ENCODE measurements at regions not wholly inside any gene's neighbourhood (a gene's known extent, or its start where the extent isn't known, plus 50 kb on each side); places are given as distances from the start of the nearest gene placed in this dataset.

- TF ChIP-seq CHD1 (IDR thresholded peaks at IDR 0.05; ENCODE audit: low read depth, low read length) (no peak), POLR2A (IDR thresholded peaks at IDR 0.05; ENCODE audit: low read depth, low read length) (no peak), CTCF (conservative IDR thresholded peaks at IDR 0.05; ENCODE audit: low read depth, low read length) (no peak), RFX5 (IDR thresholded peaks at IDR 0.05; ENCODE audit: low read depth, low read length) (no peak)
- TF ChIP-seq, protein P1, sequence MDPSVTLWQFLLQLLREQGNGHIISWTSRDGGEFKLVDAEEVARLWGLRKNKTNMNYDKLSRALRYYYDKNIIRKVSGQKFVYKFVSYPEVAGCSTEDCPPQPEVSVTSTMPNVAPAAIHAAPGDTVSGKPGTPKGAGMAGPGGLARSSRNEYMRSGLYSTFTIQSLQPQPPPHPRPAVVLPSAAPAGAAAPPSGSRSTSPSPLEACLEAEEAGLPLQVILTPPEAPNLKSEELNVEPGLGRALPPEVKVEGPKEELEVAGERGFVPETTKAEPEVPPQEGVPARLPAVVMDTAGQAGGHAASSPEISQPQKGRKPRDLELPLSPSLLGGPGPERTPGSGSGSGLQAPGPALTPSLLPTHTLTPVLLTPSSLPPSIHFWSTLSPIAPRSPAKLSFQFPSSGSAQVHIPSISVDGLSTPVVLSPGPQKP (IDR thresholded peaks at IDR 0.05; ENCODE audit: borderline replicate concordance, low read depth, low read length): no peak
- Histone ChIP-seq H4K91ac (ENCODE audit: insufficient read depth, low read depth, low read length) (no peak overlapping the region), H2BK15ac (ENCODE audit: low read depth, low read length) (no peak overlapping the region), H3K56ac (ENCODE audit: extremely low read depth, insufficient read depth, low read length) (no peak overlapping the region), H2BK120ac (ENCODE audit: low read depth, low read length) (no peak overlapping the region), H3K9me3 (ENCODE audit: control insufficient read depth, insufficient read depth, low read length) (no peaks in the 10 kb centered on the region), H3K4me2 (ENCODE audit: low read depth, low read length) (no peak overlapping the region), H3K4ac (ENCODE audit: low read depth, low read length) (no peak overlapping the region), H3K4me1 (ENCODE audit: control insufficient read depth, insufficient read depth, low read length) (no peaks in the 10 kb centered on the region), H2AK9ac (replicated peaks; ENCODE audit: low read depth, low read length, poor library complexity) (no peak overlapping the region), H3K27ac (ENCODE audit: insufficient read depth, low read length) (no peak overlapping the region), H4K8ac (ENCODE audit: low read depth in 2 of 2, low read length in 2 of 2) (no peak overlapping the region), H2BK20ac (ENCODE audit: low read depth, low read length) (no peak overlapping the region), H2BK5ac (ENCODE audit: low read depth, low read length, poor library complexity, severe bottlenecking) (no peak overlapping the region), H3K27me3 (ENCODE audit: control insufficient read depth, insufficient read depth, low read length) (no peaks in the 10 kb centered on the region), H3K18ac (ENCODE audit: low read depth, low read length) (no peak overlapping the region), H4K5ac (ENCODE audit: low read depth, low read length) (no peak overlapping the region), H3K79me1 (ENCODE audit: low read depth in 1 of 2, low read length in 2 of 2) (no peaks in the 10 kb centered on the region), H3K9me1 (ENCODE audit: insufficient read depth, low read length) (no peaks in the 10 kb centered on the region), H4K20me1 (ENCODE audit: insufficient read depth, low read length) (no peaks in the 10 kb centered on the region), H3K14ac (replicated peaks; ENCODE audit: low read depth, low read length) (no peak overlapping the region), H3K23ac (ENCODE audit: low read depth, low read length) (no peak overlapping the region), H3K36me3 (ENCODE audit: control insufficient read depth, insufficient read depth, low read length) (no peaks in the 10 kb centered on the region), H2AFZ (replicated peaks; ENCODE audit: low read length, poor library complexity) (no peak overlapping the region), H3K9ac (ENCODE audit: low read depth, low read length) (no peak overlapping the region), H3K4me3 (ENCODE audit: insufficient read depth, low read depth, low read length) (no peak overlapping the region), H2AK5ac (ENCODE audit: low read depth, low read length) (no peak overlapping the region)
- ATAC-seq (ENCODE audit: low read depth) (no peak), DNase-seq (no peak)
- in situ Hi-C loops (cut with MboI; ENCODE audit: low sequenced_read_pairs) (no loop called here), dilution Hi-C loops (cut with HindIII; ENCODE audit: low sequenced_read_pairs, unreplicated experiment) (no loop called here), intact Hi-C loops (cut with micrococcal nuclease) (no loop called here)
- ChIA-PET CTCF (no interaction called here), POLR2A (ENCODE audit: unreplicated experiment) (no interaction called here)
- BruUV-seq (replicated peaks): no TSS peak
- WGBS, 2 experiments (ENCODE audit: extremely low coverage in 2 of 2, insufficient read length in 1 of 2): no CpG with 5 or more reads among the region's 5 CpGs
Measured at GRCh38 chr4:84417997-84418709, 80.9 kb downstream of the NKX6-1 start.

Measured in IMR-90 (cell line).